Activated CD4-positive, CD25-positive, alpha-beta regulatory T cell treated with anti-CD3 and anti-CD28 coated beads, Interleukin-2, amount 50 U/mL, for 24 hours (primary cell): ENCODE measurements at regions not wholly inside any gene's neighbourhood (a gene's known extent, or its start where the extent isn't known, plus 50 kb on each side); places are given as distances from the start of the nearest gene placed in this dataset.
A peak's percentile ranks its signal among the peaks of the same experiment; 100 is the strongest.
"Not testable (repeated sequence)": the region's sequence is repeated elsewhere in the genome, so short reads cannot be mapped to it uniquely, and the experiment has no call there.

Experiments used
- ATAC-seq, 2 donors: fragments of 150-1000 bp; cut with Tn5 transposase; one replicate each; pipeline ENCODE4 v1.10.0; 2021; ENCODE audit warnings: mild to moderate bottlenecking in 1 of 2, moderate library complexity in 1 of 2

- no peak for ATAC-seq
Observed at GRCh38 chr9:2523591-2523990, 98.0 kb upstream of the VLDLR start.

GRCh38 chr9:2524601-2525000 is 97.0 kb upstream of the VLDLR start:
- no peak for ATAC-seq

GRCh38 chr9:2525147-2525546 is 96.4 kb upstream of the VLDLR start:
- no peak for ATAC-seq

GRCh38 chr9:2526071-2526828 is 95.3 kb upstream of the VLDLR start:
- ATAC-seq, result no peak

GRCh38 chr9:2531481-2531880 is 90.1 kb upstream of the VLDLR start:
- ATAC-seq, result no peak

- no peak for ATAC-seq
Observed at GRCh38 chr9:2536511-2536910, 85.1 kb upstream of the VLDLR start.

GRCh38 chr9:2545881-2546490 is 75.6 kb upstream of the VLDLR start:
- ATAC-seq, result no peak

- not testable (repeated sequence) for ATAC-seq
Observed at GRCh38 chr9:2555899-2556600, 65.5 kb upstream of the VLDLR start.

GRCh38 chr9:2557693-2558092 is 63.9 kb upstream of the VLDLR start:
- no peak for ATAC-seq

- ATAC-seq, result no peak
Observed at GRCh38 chr9:2559192-2560152, 62.1 kb upstream of the VLDLR start.

GRCh38 chr9:2560180-2560579 is 61.4 kb upstream of the VLDLR start:
- no peak for ATAC-seq

GRCh38 chr9:2565676-2566340 is 55.8 kb upstream of the VLDLR start:
- no peak for ATAC-seq

GRCh38 chr9:2567922-2568321 is 53.7 kb upstream of the VLDLR start:
- ATAC-seq, result no peak

- ATAC-seq, result no peak
Observed at GRCh38 chr9:2568689-2569088, 52.9 kb upstream of the VLDLR start.

- ATAC-seq, result peak in 1 of 2 donors; percentile 15
Observed at GRCh38 chr9:2570615-2571479, 50.7 kb upstream of the VLDLR start.
